GM21576 (cell line): ENCODE measurements at regions not wholly inside any gene's neighbourhood (a gene's known extent, or its start where the extent isn't known, plus 50 kb on each side); places are given as distances from the start of the nearest gene placed in this dataset.
"Not testable (repeated sequence)": the region's sequence is repeated elsewhere in the genome, so short reads cannot be mapped to it uniquely, and the experiment has no call there.

Experiments
- ATAC-seq: cut with Tn5 transposase; IDR thresholded peaks from one replicate; pipeline ENCODE4 v1.9.1; 2021; ENCODE audit warnings: mild to moderate bottlenecking, moderate library complexity; ENCODE audit not compliant: unreplicated experiment

DNA sequence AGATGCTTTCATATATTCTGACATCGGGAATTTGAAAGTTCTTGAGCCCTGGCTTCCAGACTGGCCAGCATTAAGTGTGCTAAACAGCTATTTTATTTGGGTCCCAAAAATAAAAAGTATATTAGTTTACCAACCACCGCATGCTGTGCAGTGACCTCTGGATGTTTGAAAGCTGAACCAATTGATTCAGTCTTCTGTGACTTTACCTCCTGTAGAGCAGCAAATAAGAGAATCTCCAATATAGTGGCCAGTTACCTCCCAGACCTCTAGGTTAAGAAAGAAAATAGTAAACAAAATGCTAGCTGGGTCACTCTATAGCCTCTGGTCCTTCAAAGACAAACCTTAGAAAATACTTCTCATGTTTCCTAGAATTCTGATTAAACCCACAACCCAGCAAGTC, 424.6 kb upstream of the NFE2L3 start:
- ATAC-seq, result no peak

DNA sequence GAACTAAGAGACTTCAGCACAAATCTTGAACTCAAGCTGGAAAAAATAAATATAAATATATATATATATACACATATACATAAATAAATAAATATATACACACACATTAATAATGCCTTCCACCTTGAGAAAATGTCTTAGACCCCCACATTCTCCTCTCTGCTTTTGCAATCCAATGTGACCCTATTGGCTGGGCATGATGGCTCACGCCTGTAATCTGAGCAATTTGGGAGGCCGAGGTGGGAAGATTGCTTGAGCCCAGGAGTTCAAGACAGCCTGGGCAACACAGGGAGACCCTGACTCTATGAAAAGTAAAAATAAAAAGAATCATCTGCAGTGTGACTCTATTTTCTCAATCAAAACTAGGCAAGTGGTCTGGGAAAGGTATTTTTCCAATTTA, 424.1 kb upstream of the NFE2L3 start:
- ATAC-seq, result no peak

DNA sequence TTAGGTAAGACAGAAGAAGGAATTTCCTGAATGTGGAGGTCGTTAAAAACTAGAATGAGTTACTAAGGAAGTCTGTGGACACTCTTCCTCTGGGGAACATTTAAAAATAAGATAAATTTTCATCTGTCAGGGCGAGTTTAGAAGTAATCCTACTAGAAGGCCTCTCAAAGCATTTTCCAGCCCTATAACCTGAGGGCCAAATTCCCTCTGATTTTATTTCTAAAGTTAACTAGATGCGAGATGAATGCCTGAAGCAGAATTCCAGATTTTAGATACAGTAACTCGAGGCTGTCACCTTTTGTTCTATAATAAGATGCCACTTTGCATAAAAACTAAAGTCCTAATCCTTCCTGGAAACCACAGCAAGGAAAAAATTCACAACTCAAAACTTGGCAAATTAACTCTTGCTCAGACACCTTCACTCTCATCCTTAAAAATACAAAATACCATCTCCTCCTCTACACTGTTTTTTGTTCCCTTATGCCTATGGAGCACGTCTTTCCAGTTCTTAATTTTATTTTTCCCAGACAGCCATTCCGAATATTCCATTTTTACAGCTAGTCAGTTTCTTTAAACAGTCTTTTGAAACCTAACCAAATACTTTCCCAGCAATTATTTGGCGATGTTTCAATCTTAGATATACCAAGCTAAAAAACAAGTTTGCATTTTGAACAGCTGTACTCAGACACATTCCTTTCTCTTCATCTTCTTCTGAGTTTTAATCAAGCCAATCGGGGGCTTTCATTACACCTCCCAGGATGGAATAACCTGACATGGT, 420.7 kb upstream of the NFE2L3 start:
- no peak for ATAC-seq

DNA sequence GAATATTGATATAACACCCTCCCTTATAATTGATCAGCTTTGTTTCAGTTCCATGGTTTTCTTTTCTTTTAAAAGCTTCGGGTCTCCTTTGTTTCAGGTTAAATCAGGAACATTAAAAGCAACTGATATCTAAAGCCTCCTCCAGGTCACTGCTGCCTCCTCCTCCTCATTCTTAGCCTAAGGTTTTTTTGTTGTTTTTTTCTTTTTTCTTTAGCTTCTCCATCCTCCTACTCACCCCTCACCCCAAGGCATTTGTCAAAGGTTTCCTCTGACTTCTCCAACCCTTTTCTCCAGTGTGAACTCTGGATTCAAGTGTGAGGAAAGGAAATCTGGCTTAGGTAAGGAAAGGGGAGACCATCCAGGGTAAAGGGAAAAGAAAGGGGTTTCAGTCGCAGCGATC, 420.2 kb upstream of the NFE2L3 start:
- ATAC-seq, result no peak

DNA sequence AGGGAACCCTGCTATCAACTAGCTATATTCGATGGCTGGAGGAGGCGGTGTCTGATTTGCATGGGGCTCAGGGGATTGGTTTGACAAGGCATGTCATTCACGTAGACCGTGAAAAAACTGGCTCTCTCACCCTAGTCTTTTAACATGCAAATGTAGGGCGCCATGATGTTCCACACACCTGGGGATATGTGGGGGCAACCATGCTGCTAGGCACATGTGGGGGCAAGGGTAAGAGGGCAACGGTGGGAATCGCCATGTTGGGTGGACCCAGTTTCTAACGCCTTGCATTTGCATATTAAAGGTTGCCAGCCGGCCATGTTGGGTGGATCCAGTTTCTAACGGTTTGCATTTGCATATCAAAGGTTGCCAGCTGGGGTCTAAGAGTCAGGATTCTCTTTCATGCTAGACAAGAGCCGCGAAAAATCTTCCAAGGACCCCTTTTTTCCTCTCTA, 419.2 kb upstream of the NFE2L3 start:
- no peak for ATAC-seq

DNA sequence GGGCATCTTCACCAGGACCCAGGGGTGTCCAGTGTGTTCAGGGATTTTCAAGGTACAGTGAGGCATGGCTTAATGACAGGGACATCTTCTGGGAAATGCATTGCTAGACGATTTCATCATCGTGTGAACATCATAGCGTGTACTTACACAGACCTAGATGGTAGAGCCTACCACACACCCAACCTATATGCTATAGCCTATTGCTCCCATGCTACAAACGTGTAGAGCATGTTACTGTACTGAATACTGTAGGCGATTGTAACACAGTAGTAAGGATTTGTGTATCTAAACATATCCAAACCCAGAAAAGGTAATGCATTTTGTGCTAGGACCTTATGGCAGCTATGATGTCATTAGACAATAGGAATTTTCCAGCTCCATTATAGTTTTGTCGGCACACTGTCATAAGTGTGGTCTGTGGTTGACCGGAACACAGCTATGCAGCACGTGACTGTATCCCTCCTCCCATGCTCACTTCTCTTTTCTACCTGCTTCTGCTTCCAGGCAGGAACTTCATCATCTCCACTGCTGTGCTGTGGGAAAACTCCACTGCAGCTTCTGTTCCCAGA, 416.2 kb upstream of the NFE2L3 start:
- no peak for ATAC-seq

DNA sequence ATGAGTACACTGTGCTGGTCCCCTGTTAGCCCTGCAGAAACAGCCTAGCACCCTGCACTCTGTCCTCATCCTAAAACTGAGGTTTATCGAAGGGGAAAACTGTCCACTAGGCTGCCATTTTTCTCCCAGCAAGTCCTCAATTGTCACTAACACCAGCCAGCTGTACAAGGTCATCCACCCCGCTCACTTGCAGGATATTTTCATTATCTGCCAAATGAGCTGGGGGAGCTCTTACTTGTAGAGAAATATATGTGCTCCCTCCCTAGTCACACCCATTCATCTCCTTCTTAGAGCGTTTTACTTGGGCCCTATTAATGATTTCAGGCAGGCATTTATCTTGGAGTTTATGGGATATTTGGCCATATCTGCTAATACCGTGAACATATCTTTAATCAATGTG, 413.5 kb upstream of the NFE2L3 start:
- no peak for ATAC-seq

DNA sequence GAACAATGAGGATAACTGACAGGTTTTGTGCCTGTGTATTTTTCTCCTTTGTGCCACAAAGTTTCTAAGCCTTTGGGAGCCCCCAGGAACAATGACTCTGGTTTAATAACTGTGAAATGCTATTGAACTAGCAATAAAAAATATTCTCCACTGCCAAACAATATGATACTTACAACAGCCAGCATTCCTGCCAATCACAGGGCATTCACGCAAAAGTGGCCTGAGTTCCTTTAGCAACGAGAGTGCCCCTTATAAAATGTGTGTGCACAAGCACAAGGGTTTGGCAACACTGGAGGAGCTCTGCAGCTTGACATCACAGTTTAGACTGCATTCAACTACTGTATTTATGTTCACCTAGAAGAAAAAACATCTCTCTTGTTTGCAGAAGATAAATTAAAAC, 412.9 kb upstream of the NFE2L3 start:
- no peak for ATAC-seq

DNA sequence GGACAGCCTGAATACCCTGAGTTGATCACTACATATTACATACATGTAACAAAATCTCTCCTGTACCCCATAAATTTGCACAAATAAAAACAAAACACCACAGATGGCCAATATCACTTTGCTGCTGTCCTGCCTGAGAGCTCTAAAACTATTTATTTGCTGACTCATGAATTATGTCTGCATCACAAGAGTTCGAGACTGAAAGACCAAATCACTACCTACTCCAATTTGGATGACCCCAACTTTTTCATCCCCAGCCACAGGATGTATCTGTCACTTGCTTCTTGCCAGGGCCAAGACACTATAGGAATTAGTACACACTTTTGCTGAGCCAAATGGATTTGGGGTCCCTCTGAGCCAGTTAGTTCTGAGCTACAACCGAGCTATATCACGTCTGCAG, 409.7 kb upstream of the NFE2L3 start:
- no peak for ATAC-seq

DNA sequence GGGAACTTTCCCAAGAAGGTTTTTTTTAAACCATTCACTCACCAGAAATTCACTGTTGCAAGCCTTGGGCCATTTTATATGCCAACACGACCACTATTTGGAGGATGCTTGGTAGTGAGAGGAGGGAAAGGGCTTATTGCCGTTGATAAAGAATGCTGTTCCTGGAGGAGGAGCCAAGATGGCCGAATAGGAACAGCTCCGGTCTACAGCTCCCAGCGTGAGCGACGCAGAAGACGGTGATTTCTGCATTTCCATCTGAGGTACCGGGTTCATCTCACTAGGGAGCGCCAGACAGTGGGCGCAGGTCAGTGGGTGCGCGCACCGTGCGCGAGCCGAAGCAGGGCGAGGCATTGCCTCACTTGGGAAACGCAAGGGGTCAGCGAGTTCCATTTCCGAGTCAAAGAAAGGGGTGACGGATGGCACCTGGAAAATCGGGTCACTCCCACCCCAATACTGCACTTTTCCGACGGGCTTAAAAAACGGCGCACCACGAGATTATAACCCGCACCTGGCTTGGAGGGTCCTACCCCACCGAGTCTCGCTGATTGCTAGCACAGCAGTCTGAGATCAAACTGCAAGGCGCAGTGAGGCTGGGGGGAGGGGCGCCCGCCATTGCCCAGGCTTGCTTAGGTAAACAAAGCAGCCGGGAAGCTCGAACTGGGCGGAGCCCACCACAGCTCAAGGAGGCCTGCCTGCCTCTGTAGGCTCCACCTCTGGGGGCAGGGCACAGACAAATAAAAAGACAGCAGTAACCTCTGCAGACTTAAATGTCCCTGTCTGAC, 408.1 kb upstream of the NFE2L3 start:
- ATAC-seq, result not testable (repeated sequence)

DNA sequence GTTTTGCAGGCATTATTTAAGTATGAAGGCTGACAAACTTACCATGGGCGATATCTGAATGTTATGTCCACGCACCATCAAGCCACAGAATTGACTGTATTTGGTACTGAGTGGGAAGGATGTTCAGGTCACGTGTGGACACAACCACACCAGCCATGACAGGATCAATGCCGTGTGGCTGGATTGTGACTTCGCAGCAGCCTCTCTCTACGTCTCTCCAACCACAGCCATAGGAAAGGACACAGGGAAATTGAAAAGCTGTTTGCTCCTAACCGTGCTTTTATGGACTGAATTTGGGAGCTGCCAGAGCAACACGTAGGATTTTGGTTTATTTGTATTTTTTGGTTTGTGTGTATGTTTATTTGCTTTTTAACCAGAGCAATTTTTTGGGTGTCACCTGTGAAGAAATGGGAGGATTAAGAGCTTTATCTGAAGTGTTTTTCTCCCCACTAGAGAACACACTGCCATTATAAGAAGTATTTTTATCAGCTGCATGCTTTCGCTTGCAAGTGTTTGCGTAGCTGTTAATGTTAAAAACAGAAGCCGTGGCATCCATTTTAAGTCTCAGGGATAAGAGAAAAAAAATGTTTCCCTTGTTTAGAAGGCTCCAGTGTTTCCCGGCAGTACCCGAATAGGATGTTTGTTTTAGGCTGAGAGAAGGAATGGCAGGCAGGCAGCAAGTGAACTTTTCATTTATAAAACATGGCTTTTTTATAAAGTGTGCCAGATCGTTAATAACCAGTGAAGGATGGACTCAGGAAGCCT, 401.1 kb upstream of the NFE2L3 start:
- ATAC-seq, result no peak

DNA sequence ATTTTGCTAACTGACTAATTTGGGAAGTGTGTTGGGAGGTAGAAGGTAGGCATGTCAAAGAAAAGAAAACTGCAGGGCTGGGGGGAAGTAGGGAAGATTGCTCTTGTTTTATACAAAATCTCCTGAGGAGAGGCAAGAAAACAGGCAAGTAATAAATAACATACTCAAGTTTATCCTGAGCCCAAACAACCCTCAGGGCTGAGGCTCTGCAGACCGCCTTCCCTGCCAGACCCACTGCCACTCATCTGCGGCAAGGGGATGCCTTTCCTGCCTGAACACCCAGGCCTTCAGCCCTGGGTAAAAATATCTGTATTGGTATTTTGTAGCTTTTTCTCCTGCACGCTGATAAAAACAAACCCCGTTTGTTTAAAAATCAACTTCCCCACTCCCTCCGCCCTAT, 399.8 kb upstream of the NFE2L3 start:
- ATAC-seq, result no peak

DNA sequence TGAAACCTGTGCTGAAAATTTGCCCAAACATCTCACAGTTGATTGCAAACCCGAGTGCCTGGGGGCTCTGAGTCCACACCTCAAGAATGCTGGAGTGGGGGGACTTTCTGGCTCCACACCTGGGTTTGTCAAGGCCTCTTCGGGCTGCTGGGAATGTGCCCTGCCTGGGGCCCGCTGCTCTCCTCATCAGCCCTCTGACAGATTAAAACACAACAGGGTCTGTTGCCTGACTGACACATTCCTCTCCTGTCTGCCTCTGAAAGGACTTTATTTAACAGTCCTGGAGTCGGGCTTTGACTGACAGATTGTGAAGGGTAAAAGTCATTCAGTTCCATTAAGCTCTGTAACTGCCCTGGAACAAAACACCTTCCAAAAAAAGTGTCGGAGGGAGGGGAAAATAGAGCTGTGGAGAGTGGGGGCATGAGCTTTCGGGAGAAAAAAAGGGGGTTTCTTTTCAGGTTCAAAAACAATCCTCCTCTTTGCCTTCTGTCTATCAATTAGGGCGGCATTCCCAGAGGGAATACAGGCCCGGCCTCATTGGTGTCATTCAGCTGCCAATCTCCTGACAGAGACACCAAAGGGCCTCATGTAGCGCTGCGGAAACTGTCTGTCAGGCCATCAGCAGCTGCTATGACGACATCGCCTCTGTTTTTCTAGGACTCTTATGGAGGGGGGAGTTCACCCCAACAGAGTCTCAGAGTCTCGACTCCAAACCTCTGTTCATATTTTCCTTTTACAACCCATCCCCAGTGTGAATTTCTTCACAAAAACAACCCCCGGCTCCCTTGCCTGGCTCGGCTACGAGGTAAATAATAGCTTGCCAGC, 398.8 kb upstream of the NFE2L3 start:
- ATAC-seq, result no peak

DNA sequence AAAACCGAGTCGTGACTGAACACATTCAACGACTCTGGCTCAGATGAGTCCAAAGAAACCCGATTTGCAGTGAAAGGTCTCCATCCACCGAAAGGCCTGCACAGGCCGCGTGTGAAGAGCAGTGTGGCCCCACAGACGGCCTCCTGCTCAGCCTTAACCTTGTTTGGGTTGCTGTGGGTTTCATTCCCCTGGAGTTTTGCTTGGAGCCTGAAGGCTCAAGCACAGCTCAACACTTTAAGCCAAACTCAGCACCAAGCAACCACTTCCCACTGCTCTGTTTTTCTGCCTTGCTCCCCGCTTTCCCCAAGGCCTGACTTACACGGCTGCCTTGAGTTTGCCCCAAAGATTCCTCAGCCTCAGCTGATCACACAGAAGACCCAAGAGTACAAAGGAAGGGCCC, 398.2 kb upstream of the NFE2L3 start:
- no peak for ATAC-seq

DNA sequence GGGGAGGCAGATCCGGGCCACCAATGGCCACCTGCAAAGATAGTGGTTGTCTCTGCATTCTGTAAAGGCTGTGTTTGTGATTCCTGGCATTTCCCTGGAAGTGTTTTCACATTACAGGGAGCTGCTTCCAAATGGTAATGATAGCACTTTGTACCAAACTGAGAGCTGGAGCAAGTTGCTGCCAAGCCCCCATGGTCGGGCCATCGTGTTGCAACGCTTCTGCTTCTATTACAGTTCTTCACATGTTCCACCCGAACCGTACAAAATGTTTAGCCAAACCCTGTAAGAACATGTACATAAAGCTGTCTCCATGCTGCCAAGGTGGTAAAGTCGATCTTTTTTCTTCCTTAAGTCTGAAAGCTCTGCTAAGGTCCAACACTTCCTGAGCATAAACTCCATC, 397.7 kb upstream of the NFE2L3 start:
- ATAC-seq, result no peak

DNA sequence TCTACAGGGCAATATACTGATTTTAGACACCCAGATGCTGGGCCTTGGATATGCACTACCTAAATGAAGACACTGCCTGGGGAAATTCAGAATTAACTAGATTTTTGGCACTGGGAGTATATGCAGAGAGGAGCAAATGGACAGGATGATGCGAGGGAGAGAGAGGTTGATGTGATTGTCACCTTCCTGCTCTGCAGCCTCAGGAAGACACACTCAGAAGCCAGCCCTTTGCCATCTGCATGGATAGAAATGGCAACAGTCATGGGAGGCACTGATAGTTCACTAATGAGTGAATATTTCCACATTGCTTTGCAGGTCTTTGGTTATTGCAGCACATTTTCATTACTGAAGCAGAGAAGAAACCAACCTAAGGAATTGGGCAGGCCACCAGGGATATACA, 397.2 kb upstream of the NFE2L3 start:
- no peak for ATAC-seq

DNA sequence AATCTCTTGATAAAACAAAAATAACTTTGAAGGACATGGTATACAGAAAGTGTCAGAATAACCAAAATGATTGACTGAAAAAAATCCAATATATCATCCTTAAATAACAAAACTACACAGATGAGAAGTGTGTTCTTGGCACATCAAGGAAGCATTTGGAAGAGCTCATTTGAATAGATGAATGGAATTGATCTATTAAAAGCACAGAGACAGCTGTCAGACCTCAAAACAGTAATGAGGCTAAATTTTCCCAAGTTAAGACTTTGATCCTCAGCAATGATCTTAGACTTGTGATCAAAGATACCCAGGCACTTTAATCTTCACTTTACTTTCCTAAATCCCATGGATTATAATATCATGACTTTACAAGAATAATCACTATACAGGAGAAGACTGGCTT, 395.4 kb upstream of the NFE2L3 start:
- no peak for ATAC-seq

DNA sequence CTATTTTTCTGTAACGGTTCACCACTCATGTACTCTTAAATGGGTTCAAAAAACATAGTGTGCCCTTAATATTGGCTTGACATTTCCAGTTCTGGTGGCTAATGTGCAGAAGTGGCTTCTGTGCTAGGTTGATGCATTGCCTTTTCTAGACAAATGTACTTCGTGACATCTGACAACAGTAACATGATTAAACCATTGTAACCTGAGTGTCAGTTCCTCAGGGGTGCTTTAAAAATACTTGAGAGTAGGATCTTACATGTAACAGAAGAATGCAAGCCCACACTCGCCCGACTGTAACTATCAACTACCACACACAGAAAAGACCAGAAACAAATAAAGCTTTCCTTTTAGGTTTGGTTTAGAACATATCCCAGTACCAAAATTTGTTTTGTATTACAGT, 393.4 kb upstream of the NFE2L3 start:
- no peak for ATAC-seq

DNA sequence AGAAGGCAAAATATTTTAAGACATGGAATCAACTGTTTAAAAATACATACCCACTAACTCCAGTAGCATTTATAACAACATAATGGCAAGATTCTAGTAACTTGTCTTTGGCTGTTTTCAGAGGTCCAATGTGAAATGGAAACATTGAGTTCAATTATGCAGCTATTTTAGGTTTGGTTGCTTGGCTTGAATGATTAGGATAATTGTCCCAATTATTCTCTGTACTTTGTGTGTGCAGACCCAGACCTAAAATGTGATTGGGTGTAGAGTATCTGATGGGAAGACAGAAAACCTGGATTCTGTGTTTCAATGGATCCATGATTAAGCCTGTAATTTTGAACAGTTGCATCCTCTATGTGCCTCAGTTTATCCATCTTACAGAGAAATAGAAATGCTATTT, 392.7 kb upstream of the NFE2L3 start:
- no peak for ATAC-seq

DNA sequence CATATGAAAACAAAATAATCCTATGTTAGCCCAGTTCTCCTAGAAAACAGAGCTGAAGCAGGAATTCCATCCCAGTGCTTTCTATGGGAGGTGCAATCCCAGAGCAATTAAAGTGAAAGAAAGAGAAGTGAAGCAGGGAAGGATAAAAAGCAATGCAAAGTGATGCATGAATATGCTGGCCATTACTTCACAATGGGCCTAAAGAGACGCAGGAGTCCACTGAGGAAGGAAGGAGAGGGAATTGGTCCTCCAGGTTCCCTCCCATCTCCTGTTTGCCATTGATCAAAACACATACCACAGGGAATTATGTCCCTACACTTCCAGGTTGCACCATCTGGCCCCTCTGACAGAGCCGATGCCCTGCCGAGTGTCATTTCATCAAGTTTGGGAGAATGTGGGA, 392.2 kb upstream of the NFE2L3 start:
- ATAC-seq, result no peak
